Lung (tissue), 11 donors: ENCODE measurements at regions not wholly inside any gene's neighbourhood (a gene's known extent, or its start where the extent isn't known, plus 50 kb on each side); places are given as distances from the start of the nearest gene placed in this dataset.

Experiments
- ATAC-seq: fragments of 200-7000 bp; cut with Tn5 transposase; one replicate; pipeline ENCODE4 v1.9.1; 2020; ENCODE audit warnings: moderate number of reproducible peaks; ENCODE audit not compliant: insufficient read depth, low FRiP score
- DNase-seq, 3 donors: peaks; one replicate each; pipeline ENCODE4 v3.0.0-alpha.2; 2013 to 2017
- H3K27ac ChIP-seq, 2 donors: one replicate each; pipeline ENCODE4 v1.5.1; 2013; ENCODE audit warnings: mild to moderate bottlenecking in 2 of 2, moderate library complexity in 2 of 2, control low read depth in 1 of 2, inconsistent platforms in 1 of 2, low read depth in 1 of 2, low read length in 1 of 2
- H3K27me3 ChIP-seq, 3 donors: one replicate each; pipeline ENCODE4 v1.5.1; 2013; ENCODE audit warnings: low read length in 2 of 3; ENCODE audit not compliant: control insufficient read depth in 3 of 3, insufficient read depth in 3 of 3
- H3K36me3 ChIP-seq, 4 donors: one replicate each; pipeline ENCODE4 v1.5.1; 2013; ENCODE audit warnings: low read length in 4 of 4, mild to moderate bottlenecking in 1 of 4, moderate library complexity in 1 of 4; ENCODE audit not compliant: control insufficient read depth in 4 of 4, insufficient read depth in 4 of 4
- H3K4me1 ChIP-seq, 5 donors: one replicate each; pipeline ENCODE4 v1.5.1; 2013; ENCODE audit warnings: low read length in 5 of 5, mild to moderate bottlenecking in 2 of 5, moderate library complexity in 1 of 5; ENCODE audit not compliant: control insufficient read depth in 5 of 5, insufficient read depth in 5 of 5
- H3K4me3 ChIP-seq: one replicate; pipeline ENCODE4 v1.5.1; 2013; ENCODE audit warnings: mild to moderate bottlenecking, control low read depth, moderate library complexity
- H3K9ac ChIP-seq, 2 donors: one replicate each; pipeline ENCODE4 v1.5.1; 2013; ENCODE audit warnings: low read length in 2 of 2, control low read depth in 1 of 2; ENCODE audit not compliant: insufficient read depth in 1 of 2
- H3K9me3 ChIP-seq, 4 donors: one replicate each; pipeline ENCODE4 v1.5.1; 2013; ENCODE audit warnings: low read length in 3 of 4, mild to moderate bottlenecking in 1 of 4, moderate library complexity in 1 of 4; ENCODE audit not compliant: control insufficient read depth in 4 of 4, insufficient read depth in 3 of 4
- WGBS, 2 donors: extraction: QIAGEN DNeasy Blood & Tissue Kit; methylation state at CpG; one replicate each; pipeline ENCODE4 v1.1.7; 2013; 5-methylcytosine and 5-hydroxymethylcytosine counted together
- TF ChIP-seq, protein P1 (sequence below): IDR thresholded peaks from 2 replicates; pipeline ENCODE4 v1.5.1; 2012; ENCODE audit warnings: mild to moderate bottlenecking; ENCODE audit errors: control extremely low read depth, extremely low read depth
- donor health status: control.
- donor health status: control.
- donor health status: Bipolar disorder and iron deficiency.
- donor health status: healthy.
- donor health status: DM: yes; HTN: yes; CAD: no.

DNA sequence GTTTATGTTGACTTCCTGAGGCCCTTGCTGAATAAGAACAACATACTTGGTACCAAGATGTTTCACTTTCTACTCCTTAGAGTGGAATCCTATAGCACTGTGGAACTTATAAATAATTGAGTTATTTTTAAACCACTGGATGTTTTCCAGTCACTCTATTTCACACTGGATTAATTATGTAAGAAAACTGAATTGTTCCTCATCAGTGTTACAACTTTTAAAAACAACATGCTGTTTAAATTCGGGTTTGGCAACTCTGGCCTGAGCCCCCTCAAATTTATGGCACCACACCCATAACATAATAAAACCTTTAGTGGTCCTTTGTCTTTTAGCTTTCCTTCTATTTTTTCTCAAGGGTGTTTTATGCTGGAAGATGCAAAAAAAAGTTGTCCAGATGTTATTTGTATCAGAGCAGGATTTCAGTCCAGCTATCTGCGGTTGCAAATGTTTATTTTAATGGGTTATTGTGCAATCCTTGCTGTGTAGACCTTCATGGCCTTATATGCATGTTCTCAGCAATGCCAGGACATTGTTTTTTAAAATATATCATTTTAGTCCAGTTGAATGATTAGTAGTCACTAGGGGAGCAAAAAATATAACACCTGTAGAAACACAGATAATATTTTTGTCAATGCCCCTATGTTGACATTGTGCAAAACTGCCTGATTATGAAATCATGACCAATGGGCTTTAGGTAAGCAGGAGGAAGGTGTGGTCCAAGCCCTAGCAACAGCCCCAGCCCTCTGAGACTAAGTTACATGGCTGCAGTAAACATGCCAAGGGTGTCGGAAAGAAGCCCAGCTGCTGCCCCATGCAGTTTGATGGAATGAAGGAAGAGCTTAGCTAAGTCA lies 638.0 kb upstream of the ZEB2 start:
- Histone ChIP-seq H3K27ac (peak overlapping the region in 1 of 2 donors; percentile 33), H3K9me3 (no peaks in the 10 kb centered on the region), H3K27me3 (no peaks in the 10 kb centered on the region), H3K4me3 (no peak overlapping the region), H3K36me3 (no peaks in the 10 kb centered on the region), H3K9ac (no peak overlapping the region), H3K4me1 (peaks cover 0 to 42% (median 0%) of the 10 kb centered on the region in 5 donors)
- 43 to 59% methylated on average over 3 of the region's 3 CpGs for WGBS, 2 donors
- TF ChIP-seq, protein P1, sequence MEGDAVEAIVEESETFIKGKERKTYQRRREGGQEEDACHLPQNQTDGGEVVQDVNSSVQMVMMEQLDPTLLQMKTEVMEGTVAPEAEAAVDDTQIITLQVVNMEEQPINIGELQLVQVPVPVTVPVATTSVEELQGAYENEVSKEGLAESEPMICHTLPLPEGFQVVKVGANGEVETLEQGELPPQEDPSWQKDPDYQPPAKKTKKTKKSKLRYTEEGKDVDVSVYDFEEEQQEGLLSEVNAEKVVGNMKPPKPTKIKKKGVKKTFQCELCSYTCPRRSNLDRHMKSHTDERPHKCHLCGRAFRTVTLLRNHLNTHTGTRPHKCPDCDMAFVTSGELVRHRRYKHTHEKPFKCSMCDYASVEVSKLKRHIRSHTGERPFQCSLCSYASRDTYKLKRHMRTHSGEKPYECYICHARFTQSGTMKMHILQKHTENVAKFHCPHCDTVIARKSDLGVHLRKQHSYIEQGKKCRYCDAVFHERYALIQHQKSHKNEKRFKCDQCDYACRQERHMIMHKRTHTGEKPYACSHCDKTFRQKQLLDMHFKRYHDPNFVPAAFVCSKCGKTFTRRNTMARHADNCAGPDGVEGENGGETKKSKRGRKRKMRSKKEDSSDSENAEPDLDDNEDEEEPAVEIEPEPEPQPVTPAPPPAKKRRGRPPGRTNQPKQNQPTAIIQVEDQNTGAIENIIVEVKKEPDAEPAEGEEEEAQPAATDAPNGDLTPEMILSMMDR: no peak
- DNase-seq (peak; percentile 93 to 98 (median 98)), ATAC-seq (peak; percentile 71)

DNA sequence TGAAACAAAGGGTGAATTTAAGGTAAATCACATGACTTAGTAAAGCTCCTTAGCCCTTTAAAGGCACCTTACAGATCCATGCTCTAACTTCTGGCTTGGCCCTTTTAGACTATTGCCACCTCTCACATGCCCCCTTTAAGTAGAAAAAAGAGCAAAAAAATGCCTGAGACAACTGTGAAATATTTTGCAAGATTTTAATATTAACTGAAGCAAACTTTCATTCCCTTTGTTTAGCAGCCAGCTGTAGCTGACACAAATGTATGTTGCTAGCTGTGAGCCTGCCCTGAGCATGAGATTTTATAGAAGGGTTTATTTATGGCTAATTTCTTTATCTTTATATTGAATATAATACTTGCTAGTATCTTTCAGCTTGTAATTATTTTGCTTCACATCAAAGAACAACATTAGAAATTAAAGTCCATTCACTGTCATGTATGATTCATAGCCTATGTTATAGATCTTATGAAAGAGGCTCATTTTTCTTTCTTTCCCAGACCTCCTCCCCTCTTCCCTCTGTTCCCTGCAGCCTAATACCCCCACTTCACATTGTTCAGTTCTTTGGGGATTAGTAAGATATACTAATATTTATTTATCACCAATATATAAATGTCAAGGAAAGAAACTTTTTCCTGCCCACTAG lies 637.2 kb upstream of the ZEB2 start:
- peak overlapping the region in 1 of 2 donors; percentile 33 for H3K27ac ChIP-seq

DNA sequence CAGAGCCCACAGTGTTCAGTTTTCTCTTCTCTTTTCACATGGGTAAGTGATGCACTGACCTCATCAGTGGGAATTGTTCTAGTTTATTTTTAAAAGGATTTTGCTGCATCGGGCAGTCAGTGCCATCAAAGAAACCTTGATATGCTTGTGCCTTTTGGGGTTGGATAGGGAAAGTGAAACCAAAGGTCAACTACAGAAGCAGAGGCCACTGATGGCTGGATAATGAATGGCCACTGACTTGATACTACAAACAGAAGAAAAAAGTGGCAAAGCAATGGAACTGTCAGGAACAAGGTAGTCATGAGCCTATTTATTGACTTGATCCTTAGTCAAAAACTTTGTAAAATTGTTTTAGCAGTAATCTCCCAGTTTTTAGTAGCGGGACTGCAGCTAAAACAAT lies 636.3 kb upstream of the ZEB2 start:
- ATAC-seq: no peak
- 84 to 85% methylated on average over 2 of the region's 2 CpGs for WGBS, 2 donors
- TF ChIP-seq, protein P1: no peak

More for the DNA sequence above, 637.2 kb upstream of the ZEB2 start:
- TF ChIP-seq, protein P1: no peak
- ATAC-seq (no peak), DNase-seq (peak; percentile 24 to 84 (median 80))
- Histone ChIP-seq H3K36me3 (no peaks in the 10 kb centered on the region), H3K9ac (no peak overlapping the region), H3K27me3 (no peaks in the 10 kb centered on the region), H3K9me3 (no peaks in the 10 kb centered on the region), H3K4me1 (peaks cover 0 to 42% (median 0%) of the 10 kb centered on the region in 5 donors), H3K4me3 (no peak overlapping the region)

More for the DNA sequence above, 636.3 kb upstream of the ZEB2 start:
- Histone ChIP-seq H3K4me1 (peaks cover 0 to 42% (median 0%) of the 10 kb centered on the region in 5 donors), H3K4me3 (no peak overlapping the region), H3K36me3 (no peaks in the 10 kb centered on the region), H3K9ac (no peak overlapping the region), H3K9me3 (no peaks in the 10 kb centered on the region), H3K27ac (no peak overlapping the region), H3K27me3 (no peaks in the 10 kb centered on the region)
- DNase-seq: peak in 1 of 3 donors; percentile 19
